Embryonic facial prominence (tissue), 1 donor: ENCODE measurements at regions not wholly inside any gene's neighbourhood (a gene's known extent, or its start where the extent isn't known, plus 50 kb on each side); places are given as distances from the start of the nearest gene placed in this dataset.
"Not testable (repeated sequence)": the region's sequence is repeated elsewhere in the genome, so short reads cannot be mapped to it uniquely, and the experiment has no call there.

Source experiments
- DNase-seq: peaks from one replicate; pipeline ENCODE4 v3.0.0-alpha.2; 2016; ENCODE audit errors: extremely low spot score

DNA sequence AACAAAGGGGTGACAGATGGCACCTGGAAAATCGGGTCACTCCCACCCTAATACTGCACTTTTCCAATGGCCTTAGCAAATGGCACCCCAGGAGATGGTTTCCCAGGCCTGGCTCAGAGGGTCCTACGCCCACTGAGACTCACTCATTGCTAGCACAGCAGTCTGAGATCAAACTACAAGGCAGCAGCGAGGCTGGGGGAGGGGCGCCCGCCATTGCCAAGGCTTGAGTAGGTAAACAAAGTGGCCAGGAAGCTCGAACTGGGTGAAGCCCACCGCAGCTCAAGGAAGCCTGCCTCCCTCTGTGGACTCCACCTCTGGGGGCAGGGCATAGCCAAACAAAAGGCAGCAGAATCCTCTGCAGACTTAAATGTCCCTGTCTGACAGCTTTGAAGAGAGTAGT, 467.2 kb downstream of the EPHA7 start:
- DNase-seq = not testable (repeated sequence)

DNA sequence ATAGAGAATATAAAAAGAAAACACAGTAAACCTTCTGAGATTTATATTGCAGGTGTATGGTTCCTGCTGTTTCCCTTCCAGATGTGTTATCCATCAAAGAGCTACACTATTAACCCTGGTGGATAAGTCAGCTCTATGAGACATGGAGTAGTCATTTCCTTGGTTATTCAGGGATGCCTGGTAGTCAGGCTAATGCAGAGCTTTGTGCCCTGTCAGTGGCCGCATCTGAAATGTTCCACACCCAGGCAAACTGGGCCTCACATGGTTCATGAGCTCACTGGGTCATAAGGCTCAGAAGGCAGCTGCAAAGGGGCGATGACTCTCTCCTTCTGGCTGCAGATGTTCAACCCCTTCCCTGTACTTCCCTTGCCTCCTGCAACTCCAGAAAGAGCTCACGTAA, 473.6 kb downstream of the EPHA7 start:
- no peak for DNase-seq

DNA sequence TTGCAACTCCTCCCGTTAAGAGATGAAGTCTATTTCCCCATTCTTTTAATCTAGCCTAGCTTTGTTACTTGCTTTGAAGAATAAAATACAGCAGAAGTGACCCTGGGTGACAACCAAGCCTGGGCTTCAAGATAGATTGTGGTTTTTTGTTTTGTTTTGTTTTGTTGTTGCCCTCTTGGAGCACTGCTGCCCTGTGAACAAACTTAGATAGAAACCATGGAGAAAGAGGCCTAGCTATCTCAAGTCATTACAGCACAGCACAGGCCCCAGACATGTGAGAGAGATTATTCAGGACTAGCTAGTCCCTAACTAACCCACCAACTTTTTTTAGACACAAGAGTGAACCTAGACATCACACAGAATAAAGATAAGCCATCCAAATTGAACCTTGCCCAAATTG, 475.2 kb downstream of the EPHA7 start:
- no peak for DNase-seq

DNA sequence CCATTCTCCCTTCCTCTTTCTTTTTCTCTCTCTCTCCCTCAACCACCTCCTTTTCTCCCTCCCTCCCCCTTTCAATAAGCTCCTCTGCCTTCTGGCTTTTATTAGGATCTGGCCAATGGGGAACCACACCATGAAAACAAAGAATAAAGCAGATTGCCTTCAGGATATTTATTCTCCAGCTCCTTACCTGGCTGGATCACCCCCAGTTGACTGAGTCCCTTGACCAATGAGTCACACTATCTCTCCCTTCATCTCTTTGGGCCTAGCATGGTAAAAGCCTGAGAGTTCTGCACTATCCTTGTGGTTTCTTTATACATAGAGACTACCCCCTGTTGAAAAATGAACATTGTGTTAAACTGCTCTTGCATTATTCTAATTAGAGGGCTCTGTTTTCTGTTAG, 476.8 kb downstream of the EPHA7 start:
- no peak for DNase-seq

DNA sequence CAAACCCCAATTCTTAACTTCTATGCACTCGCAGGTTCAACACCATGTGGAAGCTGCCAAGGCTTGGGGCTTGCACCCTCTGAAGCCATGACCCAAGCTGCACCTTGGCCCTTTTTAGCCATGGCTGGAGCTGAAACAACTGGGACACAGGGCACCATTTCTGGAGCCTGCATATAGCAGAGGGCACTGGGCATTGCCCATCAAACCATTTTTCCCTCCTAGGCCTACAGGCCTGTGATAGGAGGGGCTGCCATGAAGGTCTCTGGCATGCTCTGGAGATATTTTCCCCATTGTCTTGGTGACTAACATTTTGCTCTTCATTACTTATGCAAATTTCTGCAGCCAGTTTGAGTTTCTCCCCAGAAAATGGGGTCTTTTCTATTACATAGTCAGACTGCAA, 484.7 kb downstream of the EPHA7 start:
- DNase-seq = no peak

DNA sequence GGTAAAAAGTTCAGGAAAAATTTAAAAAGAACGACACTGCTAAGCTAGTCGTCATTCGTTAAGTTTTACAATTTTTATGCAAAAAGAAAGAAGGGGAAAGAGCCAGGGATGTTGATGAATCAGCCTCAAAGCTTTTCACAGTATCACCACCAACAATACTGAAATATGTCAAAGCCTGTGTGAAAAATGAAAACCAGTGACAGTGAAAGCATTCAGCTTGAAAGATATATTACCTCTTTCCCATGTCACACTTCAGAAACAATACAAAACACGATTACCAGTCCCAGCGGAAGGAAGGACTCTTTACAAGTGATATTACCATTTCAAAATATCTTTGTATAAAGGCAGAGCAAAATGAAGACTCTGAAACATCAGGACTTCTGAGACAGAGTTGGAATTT, 489.2 kb downstream of the EPHA7 start:
- no peak for DNase-seq

DNA sequence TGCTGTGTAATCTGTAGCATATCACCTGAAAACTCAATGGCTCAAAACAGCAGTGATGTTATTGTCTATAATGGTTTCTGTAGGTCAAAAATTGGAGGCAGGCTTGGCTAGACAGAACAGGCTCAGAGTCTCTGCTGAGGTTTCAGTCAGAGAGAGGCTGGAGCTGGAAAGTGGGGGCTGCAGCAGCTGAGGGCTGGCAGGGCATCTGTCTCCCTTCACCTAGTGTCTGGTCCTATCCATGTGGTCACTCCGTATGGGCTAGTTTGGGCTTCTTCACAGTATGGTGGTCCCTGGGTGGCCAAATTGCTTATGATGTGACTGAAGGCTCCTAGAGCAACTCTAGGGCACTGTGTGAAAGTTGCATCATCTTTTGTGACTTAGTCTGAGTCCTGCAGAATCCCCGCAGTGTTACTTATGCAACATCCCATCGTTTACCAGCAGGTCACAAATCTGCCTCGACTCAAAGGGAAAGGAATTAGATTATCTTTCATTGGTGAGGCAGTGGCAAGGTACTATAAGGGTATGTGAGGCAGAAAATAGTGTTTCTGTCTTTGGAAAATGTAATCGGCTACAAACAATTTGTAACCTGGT, 497.0 kb downstream of the EPHA7 start:
- DNase-seq = no peak

DNA sequence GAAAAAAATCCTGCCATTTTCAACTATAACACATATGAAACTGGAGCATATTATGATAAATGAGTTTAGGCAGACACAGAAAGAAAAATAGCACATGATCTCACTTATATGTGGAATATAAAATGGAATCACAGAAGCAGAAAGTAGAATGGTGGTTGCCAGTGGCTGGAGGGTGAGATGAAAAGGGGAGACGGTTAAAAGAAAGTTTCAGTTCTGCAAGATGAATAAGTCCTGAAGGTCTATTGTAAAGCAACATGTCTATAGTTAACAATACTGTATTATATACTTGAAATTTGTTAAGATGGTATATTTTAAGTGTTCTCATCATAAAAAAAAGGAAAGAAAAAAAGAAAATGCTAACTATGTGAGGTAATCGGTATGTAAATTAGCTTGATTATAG, 503.9 kb downstream of the EPHA7 start:
- DNase-seq = no peak

DNA sequence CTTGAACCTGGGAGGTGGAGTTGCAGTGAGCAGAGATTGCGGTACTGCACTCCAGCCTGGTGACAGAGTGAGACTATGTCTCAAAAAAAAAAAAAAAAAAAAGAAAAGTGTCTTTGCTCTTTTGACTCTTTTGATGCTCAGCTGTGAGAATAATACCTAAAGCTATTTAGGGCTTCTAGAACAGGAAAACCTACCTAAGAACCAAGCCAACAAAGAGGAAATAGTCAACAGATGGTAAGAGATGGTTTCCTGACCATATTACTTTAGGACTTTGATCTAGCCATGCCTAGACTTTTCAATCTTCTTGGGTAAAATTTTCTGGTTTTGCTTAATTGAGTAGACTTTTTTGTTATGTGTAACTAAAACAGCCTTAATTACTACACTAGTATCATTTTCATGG, 508.1 kb downstream of the EPHA7 start:
- DNase-seq = no peak

DNA sequence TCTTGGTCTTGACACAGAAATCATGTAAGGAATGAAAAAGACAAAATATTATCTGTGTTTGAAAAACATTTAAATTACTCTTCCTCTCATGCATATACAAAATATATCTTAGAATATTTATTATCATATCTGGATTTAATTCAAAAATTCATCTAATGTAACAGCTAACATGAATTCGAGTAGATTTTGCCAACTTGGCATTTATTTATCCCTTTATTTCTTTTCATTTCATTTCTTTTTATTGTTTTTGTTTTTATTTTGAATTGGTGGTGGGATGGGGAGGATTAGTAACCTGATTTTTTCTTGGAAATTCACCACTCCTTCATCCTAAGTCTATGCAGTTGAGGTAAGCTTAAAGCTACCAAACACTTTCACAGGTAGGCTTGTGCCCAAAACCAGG, 508.7 kb downstream of the EPHA7 start:
- no peak for DNase-seq

DNA sequence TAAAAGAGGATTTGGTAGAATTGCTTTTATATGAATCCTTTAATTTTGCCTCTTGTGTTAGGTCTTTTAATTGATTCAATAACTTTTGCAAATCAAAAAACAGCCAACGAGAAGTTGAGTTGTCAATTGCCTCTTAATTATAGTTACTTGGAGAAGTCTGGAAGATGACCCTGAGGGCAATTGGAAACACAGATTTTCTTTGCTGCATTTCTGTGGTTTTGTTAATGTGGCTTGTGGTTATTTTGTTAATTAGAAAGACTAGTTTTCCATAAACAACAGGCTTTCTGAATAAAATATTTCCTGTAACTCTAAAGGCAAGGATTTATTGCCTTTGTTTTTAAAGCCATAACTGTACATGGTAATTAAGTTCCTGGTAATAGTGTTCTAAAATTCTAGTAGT, 513.0 kb downstream of the EPHA7 start:
- DNase-seq = no peak

DNA sequence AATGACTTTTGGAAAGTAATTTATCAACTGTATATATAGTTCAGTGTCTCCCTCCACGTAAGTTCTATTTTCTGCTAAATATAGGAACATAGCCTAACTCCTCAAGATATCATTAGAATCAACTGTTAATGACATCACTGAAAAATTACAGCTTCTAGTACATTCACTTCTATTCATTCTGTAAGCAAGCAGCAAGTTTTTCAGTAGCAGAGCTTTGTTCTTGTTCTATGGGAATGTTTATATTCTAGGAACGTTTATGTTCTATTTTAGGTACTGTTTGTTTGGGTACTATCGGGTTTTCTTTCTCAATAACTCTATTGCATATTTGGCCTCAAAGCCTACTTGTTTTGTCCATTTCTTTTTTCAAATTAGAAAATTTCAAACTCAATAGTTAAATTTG, 525.6 kb downstream of the EPHA7 start:
- DNase-seq = no peak

DNA sequence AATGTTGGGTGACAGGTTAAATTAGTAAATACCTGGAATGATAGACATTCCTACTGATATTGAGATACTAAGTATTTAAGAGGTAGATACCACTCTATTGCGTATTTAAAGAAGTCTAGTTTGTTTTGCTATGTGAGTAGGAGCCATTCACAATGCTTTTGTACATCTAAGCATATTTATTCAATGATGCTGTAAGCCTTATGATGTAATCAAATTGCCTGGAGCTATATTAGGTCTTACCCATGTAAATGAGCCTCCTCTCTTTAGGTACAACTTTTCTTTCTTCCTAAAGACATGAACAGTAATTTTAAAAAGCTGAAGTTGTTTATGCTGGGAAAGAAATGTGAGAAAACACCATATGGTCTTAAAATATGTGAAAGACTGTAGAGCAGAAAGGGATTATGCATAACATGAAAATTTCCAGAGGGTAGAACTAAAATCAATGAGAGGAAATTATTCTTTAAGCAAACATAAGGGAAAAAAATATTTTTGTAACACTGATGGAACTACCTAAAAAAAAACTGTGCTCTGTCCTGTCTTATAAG, 526.7 kb downstream of the EPHA7 start:
- DNase-seq = no peak

DNA sequence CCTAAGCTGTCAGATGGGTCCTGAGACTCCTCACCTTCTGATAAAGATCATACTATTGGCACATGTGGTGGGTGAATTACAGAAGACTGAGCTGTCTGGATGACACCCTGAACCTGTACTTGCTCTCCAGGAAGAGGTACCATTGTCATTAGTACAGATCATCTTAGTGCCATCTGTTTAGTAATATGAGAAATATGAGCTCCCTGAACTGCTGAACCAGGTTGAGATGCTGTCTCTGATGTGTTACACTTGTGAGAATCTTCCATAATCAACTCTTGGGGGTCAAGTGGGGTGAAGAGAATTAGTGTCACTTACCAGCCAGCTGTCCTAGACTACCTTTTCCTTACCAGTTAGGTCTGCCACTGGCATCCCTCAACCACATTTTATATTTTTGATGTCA, 531.0 kb downstream of the EPHA7 start:
- no peak for DNase-seq

DNA sequence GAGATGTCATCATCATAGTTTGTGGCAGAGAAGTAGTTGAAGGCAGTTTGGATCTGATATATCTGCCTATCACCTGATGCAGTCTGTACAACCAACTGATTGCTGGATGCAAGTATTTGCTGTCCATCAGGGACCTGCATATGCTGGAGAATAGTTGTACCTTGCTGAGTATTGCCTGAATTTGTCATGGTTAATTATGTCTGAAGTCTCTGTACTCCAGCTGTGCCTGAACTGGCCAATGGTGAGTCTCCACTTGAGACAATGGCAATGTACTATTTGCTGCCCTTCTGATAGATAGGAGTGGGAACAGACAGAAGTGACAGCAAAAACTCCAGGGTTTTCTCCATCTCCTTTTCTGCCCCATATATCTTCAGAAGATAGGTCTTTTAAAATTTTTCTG, 531.5 kb downstream of the EPHA7 start:
- DNase-seq = no peak

DNA sequence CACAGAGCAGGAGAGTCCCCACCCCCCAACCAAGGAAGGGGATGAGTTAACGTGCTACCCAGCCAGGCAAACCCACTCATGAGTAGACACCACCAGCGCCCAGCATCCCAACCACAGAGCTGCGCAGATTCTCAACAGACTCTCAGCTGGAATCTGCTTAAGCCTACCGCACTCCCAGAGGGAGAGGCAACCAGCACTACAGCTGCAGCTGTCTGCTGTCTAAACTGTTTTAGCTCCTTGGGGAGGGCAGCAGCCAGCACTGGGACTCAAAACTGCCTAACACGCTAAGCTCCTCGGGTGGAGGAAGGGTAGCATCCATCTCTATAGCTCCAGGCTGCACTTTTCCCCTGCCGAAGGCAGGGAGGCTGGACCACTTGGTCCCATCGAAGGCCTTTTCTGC, 539.8 kb downstream of the EPHA7 start:
- DNase-seq = no peak

DNA sequence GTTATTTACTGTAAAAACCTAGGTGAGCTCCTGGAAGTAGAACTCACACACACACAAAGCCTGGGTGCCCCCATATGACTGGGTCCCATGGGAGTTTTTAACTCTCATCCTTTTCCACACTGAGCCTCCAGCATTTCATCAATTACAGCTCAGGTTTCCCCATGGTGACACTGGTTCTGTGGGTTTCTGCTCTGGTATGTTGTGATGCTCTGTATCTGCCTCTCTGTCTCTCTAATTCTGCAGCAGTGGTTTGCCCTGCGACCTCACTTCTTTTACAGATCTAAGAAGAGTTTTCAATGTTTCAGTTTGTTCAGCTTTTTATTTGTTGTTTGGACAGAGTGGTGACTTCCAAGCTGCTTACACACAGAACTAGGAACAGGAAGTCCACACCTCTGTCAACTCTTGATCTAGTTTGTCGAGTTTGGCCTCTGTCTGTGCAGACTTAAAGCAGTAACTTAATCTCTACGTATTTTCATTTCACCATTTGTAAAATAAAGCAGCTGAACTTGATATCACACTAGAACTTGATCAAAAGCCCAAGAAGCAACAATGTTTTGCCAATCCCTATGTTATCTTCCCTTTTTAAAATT, 554.3 kb downstream of the EPHA7 start:
- no peak for DNase-seq

DNA sequence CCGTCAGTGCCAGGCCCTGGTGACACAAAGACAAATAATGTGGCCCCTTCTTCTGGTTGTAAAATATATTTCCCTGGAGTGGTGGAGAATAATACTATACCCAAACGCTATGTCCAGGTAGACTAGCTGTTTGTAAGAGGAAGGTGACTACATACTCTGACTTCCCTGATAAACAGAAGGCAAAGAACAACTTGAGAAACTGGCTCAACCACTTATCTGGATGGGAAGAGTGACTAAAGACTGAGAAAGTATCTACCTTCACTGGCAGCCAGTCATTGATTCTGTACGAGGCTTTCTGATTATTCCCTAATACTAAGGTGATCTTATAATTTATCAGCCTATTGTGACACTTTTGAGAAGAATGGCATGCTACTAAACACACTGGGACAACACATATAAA, 569.7 kb downstream of the EPHA7 start:
- no peak for DNase-seq

DNA sequence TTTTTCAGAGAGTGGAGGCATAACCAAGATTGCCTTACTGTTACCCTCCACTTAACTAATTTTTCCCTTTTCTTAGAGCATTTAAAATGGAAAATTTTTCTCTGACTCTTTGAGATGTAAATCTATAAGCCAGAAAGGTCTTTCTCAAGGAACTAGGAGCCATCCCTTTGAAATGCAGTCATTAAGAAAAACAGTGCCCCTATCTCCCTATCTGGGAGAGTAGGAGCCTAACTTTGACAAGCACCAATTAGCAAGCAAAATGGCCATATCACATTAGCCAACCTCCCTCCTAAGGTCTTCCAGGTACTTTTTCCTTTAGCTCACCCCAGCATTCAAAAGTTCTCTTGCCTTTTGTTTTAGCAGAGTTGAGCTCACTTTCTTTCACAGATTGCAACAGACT, 570.5 kb downstream of the EPHA7 start:
- no peak for DNase-seq

DNA sequence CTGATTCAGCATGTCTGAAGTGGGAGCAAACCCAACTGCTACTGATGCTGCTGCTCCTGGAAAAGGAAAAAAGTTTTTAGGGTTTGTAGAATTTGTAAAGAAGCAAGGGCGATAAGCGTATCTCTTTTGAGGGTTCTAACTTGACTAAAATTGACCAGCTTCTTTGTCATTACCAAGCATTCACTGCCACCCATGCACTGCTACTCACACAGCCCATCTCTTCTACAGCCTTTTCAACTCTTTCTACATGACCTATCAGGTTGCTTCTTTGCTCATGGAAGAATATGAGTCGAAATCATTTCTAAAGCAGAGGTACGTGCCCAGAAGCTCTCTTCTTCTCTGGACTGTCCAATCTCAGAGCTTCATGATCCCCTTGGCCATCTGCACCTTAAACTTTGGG, 570.9 kb downstream of the EPHA7 start:
- no peak for DNase-seq

DNA sequence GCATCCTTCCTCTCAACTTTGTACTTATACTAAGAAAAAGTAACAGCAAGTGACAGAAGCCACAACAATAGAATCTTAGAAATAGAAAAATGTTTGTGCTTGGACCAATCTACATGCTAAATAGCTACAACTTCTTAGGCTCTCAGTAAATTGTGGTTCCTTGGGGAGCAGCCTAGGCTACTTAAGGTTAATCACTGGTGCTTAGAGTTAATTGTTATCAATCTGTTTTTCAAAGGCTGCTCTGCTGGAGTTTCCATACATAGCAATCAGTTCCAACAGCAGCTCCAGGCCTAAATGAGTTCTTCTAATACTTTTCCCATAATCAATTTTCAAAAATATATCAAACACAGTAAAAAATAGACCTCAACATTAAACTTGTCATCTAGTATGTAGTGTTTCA, 571.4 kb downstream of the EPHA7 start:
- no peak for DNase-seq

DNA sequence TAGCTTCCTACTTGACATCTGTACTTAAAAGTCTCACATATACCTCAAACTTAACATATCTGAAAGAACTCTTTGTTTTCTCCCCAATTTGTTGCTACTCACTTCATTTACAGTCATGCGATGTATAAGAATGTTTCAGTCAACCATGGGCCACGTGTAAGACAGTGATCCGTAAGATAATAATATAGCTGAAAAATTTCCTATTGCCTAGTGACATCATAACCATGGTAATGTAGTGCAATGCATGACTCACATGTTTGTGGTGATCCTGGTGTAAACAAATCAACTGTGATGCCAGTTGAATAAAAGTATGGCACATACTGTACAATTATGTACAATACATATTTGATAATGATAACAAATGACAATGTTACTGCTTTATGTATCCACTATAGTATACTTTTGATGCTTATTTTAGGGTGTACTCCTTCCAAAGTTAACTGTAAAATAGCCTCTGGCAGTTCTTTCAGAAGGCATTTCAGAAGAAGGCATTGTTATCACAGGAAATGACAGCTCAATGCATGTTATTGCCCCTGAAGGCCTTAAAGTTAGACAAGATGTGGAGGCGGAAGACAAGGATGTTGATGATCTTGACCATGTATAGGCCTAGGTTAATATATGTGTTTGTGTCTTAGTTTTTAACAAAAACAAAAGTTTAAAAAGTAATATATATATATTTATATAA, 579.0 kb downstream of the EPHA7 start:
- no peak for DNase-seq

DNA sequence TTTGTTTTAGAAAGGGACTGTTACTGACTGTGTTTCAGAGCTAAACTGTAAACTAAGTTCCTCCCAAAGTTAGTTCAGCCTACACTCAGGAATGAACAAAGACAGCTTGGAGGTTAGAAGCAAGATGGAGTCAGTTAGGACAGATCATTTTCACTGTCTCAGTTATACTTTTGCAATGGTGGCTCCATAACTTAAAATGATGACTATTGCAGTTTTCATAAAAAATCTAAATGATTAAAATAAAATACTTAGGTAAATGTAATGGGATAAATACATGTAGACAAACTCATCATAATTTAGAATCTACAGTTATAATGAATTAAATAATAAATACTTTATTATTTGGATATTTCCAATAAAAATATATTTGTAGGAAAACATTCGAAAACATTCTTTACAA, 590.6 kb downstream of the EPHA7 start:
- no peak for DNase-seq
